ENCODE measurements at regions not wholly inside any gene's neighbourhood (a gene's known extent, or its start where the extent isn't known, plus 50 kb on each side); places are given as distances from the start of the nearest gene placed in this dataset.

GRCh38 chr6:163913045-163913444 is 498.5 kb downstream of the QKI start:
- DNase-seq (ENCODE audit: low read depth), result no peak

DNA sequence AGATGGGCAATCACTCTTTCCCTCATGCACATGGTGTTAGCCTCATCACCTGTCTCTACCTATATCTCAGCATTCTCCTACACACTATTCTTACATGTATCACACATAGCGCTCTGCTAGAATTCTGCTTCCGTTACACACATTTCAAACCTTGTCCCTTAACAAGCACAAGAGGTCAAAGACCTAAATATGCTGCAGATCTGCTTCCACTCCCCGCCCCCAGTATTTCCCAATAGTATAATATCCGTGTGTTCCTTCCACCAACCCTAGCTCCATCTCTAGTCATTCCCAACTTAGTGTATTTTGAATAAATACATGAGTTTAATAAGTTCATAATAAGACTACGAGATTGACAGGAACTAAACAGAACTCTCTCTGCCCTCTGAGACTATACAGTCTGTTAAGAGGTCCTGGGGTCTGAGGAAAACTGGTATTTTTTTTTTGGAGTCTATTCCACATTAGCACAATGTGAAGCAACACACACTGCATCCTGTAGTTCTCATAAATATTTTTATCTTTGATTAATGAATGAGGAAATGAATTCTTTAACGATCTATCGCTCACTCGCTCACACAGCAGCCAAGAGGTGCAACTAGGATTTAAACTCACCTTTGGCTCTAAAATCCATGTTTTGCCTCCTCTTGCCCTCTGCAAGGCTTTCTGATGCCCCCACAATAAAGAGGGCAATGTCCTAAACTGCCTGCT is 491.6 kb downstream of the QKI start:
- no peak for DNase-seq (ENCODE audit: low read depth)

DNA sequence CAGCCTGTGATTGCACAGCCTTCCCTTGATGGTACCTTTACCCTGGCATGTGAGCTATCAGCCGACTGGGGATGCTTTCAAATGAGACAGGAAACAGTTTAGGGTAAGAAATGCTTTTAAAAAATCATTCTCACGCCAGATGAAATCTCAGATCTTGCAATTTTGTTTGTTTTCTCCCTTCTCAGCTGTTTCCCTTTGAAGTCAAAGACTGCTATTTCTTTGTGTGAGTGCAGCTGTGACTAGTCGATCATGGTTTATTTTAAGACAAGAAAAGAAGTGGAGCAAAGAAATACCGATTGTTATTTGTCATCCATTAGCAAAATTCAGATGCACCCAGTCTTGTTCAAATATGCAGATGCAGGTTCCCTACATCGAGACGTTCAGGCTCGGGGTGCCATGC is 489.7 kb downstream of the QKI start:
- no peak for DNase-seq (ENCODE audit: low read depth)

DNA sequence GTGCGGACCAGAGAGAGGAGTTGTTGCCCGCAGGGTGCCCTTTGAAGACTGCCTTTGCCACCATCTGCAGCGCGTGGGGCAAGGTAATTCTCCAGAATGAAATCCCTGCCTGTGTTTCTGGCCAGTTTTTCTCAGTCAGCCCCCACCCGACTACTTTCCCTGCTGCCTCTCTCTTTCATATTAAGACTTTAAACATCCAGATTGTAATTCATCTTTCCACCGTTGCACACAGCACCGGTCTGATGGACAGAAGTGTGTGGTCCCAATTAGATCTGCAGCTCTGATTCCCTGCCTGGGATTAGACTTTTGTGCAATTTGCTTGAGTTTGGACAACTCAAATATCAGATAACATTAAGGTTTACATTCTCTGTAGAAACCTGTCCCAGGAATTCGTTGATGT is 489.0 kb downstream of the QKI start:
- no peak for DNase-seq (ENCODE audit: low read depth)

GRCh38 chr6:163902993-163903392 is 488.5 kb downstream of the QKI start:
- DNase-seq (ENCODE audit: low read depth), result no peak

- no peak for DNase-seq (ENCODE audit: low read depth)
Observed at GRCh38 chr6:163901681-163902080, 487.2 kb downstream of the QKI start.

DNA sequence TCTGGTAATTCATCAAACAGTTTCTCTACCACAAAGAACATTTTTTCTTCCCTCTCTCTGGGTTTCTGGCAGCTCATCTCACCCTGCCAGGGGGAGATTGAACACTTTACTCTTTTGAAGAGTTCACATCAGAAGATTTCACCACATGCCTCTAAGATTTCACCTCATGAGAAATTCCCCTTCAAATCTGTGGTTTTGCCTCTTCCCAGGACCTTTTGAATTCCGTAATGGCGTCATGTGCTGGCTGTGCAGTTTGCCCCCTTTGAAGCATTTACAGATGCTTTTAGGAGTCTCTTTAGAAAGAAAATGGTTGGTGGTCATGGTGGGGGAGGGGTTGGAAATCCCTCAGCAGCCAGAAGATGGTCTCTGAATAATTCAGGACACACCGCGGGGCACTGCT is 486.1 kb downstream of the QKI start:
- no peak for DNase-seq (ENCODE audit: low read depth)

DNA sequence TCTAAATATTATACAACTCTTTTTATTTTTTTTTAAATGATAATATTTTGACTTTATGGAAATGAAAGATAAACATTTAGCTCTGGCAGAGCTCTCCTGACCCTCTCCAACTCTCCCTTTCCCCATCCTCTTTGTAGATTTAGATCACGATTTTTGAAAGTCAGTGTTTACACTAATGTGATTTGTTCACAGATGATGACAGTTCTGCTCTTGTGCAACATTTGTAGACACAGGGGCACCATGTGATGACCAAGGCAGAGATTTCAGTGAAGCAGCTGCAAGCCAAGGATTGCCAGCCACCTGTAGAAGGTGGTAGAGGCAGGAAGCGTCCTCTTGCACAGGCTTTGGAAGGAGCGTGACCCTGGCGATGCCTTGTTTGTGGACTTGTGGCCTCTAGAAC is 483.2 kb downstream of the QKI start:
- DNase-seq (ENCODE audit: low read depth), result no peak

DNA sequence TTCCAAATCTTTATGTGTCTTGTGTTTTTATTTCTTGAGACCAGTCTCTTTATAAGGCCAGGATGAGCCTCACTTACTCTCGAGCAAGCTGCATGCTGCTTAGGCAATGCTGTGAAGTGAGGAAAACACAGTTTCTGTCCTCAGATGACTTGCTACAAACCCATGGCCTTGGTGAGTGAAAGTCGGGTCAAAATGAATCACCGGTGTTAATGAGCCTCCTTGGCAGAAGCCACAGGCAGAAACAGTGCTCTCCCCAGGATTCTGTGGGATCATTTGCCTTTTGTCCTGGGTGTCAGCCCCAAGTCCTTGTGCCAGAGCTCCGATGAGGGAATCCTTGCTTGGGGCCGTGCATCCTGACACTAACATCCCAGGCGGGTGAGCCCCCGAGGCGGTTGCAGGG is 482.5 kb downstream of the QKI start:
- DNase-seq (ENCODE audit: low read depth), result no peak

GRCh38 chr6:163895162-163895561 is 480.6 kb downstream of the QKI start:
- no peak for DNase-seq (ENCODE audit: low read depth)

DNA sequence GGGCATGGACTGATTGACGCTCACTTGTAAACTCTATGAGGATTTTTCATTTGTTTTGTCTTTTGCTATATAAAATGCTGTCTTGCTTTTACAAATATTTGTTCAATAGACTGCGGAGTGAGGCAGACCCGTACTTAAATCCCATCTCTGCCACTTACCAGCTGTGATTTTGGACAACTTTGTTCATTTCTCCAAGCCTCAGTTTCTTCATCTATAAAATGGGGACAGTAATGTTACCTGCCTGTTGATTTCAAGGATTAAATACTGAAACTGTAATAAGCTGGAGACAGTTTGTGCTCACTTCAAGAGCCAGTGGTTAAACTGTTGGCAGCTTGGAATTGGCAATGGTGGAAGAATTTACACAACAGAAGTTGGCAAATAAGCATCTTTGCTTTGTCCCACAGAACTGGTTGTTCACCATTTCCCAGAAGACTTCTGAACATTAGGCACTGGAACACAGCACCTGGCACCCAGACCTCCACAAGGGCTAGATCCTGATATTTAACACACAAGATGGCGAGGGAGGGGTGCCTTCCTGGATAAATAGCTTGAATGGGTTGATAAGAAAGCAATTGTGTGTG is 479.2 kb downstream of the QKI start:
- DNase-seq (ENCODE audit: low read depth), result no peak

DNA sequence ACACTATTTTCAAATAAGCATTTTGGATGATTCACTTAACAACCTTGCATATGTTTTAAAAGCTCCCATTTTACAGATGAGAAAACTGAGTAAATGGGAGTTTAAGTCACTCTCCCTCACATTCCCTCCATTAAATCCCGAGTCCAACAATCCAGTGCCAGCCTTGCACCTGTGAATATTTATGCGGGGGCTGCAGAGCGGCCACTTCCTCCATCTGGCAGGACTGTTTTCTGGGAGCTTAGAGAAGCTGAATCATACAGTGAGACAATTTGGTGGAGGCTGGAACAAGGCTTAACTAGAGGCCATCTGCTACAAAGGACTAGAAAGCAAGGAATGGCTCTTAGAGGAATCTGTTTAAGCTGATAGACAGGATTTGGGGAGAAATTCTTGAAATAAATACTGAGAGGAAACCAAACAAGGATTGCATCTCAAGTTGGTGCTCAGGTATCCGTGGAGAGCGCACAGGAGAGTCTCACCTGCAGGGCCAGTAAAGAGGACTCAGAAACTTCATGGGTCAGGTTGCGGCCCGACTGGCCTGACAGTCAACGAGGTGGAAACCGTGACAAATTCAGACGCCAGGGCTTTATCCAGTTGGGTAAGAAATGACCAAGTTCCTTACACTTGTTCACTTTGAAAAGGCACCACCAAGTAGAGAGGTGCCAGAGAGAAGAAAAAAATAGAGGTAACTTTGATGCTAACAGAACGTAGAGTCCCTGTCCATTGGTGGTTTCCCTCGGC is 478.5 kb downstream of the QKI start:
- no peak for DNase-seq (ENCODE audit: low read depth)

DNA sequence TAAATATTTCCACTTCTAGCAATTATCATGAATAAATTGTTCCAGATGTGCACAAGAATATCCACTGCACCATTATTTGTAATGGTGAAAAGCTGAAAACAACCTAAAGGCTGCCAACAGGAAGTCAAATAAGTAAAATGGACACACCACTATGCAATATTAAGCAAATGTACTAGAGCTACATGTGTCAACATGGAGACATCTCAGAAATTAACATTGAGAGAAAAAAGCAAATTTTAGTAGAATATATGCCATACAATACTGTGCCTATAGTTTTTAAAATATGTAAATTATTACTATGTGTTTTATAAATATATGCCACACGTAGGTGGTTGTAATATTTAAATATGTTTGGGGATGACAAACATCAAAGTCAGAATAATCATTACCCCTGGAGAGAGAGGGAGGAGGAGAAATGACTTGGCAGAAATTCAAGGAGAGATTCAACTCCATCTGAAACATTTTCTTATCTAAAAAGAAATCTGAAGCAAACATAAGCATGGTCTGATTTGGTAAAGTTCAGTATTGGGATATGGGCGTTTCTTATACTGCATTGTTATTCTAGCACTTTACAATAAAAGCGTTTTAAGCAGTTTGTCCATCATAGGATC is 475.5 kb downstream of the QKI start:
- no peak for DNase-seq (ENCODE audit: low read depth)

DNA sequence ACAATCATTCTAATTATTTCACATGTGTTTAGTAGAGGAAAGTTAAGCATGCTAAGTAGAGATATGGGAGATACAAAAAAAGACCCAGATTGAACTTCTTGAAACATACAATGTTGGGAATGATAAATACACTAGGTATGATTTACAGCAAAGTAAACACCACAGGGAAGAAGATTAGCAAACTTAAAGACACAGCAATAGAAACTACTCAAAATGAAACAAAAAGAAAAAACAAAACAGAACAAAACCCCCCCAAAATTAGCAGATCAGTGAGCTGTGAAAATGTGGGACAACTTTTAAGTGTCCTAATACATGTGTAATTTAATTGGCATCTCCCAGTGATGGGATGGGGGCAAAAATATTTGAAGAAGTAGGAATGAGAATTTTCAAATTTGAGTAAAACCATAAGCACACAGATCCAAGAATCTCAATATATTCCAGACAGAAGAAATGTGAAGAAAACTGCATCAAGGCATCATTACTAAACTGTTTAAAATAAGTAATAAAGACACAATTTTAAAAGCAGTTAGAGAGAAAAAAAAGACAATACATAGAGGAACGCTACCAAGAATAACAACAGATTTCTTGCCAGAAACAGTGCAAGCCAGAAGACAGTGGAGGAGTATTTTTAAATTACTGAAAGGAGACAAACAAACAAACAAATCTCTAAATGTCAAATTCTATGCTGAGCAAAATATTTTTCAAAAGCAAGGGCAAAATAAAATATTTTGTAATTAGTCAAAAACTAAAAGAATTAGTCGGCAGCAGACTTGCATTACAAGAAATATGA is 473.7 kb downstream of the QKI start:
- no peak for DNase-seq (ENCODE audit: low read depth)

DNA sequence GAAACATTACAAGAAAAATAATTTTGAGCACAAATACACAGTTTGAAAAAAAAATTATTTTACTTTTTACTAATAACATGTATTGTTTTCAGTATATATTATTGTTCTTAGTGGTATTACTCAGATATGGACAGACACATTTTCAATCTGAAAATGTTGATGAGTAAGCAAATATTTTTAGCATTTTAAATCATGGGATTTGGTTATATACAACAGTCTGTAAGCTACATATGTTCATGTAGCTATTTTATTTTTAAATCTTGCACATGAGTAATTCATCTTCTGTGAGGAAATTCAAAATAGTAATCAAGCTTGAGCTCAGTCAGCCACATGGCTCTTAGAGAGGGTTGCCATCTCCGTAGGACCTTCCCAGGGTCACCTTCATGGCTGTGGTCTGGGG is 471.9 kb downstream of the QKI start:
- no peak for DNase-seq (ENCODE audit: low read depth)

GRCh38 chr6:163883984-163884383 is 469.5 kb downstream of the QKI start:
- no peak for DNase-seq (ENCODE audit: low read depth)

- DNase-seq (ENCODE audit: low read depth), result no peak
Observed at GRCh38 chr6:163878698-163879097, 464.2 kb downstream of the QKI start.

- no peak for DNase-seq (ENCODE audit: low read depth)
Observed at GRCh38 chr6:163877877-163878639, 463.5 kb downstream of the QKI start.

DNA sequence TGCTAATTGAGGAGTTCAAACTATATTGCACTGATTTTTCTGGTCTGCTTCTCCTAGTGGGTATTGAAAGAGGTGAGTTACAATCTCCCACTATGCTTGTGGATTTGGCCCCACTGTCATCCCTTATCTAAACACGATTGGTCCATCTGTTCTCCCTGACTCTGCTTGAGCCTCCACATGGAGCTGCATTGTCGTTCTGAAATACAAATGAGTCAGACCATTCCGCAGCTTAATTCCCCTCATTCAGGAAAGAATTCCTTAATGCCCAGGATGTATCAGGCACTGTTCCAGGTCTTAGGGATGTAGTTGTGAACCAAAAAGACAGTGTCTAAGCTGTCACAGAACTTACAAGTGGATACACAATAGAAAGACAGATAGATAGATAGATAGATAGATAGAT is 461.9 kb downstream of the QKI start:
- DNase-seq (ENCODE audit: low read depth), result no peak

DNA sequence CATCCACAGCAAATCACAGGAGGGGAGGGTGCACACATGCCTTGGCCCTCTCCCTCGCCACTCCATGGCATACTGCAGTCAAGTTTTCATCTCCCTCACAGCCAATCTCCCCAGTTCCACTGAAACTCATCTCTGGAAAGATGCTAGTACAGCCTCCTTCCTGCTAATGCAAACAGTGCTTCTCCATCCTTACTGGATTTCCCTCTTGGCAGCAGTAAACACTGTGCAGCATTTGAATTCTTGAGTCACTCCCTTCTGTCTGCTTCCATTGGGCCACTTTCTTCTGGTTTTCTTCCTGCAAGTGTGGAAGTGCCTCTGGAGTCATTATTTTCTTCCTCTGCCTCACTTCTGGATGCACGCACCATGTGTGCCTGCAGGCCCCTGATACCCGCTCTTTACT is 460.3 kb downstream of the QKI start:
- no peak for DNase-seq (ENCODE audit: low read depth)

DNA sequence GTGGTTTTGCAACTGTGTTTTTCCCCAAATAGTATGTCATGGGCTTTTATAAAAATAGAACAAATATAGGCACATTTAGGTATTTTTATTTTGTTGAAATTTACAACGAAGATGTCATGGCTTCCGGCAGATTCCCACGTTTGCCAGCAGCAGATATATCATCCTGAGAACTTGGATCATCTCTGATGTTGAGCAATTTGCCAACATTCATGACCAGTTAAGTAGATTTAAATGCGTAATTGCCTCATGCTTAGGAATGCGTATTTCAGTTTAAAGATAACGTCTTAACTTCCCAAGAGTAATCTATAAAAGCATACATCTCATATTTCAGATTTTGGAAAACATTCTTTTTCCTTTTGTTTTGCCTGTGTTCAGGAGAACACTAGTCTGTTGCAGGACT is 457.8 kb downstream of the QKI start:
- no peak for DNase-seq (ENCODE audit: low read depth)

DNA sequence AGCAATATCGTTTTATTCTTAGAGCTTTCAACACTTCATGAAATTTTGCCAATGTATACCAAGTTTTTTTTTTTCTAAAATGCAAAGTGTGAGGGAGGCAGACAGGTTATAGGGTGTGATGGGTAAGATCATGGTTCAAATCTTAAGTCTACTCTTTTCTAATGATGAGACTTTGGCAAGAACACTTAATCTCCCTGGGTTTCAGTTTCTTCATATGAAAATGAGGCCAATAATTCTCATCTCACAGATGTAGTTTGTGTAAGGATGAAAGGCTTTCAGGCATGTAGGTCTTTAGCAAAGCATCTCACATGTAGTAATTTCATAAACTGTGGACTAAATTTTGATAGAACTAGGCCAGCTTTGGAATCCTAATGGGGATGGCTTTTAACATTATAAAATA is 457.1 kb downstream of the QKI start:
- DNase-seq (ENCODE audit: low read depth), result no peak

All from activated T-helper 9 cell treated with anti-CD3 and anti-CD28 coated beads, Interleukin-2, amount 50 U/mL, for 16 hours (primary cell).